NCI-H2029 treated with DMSO at 0.1 percent for 48 hours (cell line): ENCODE measurements at regions not wholly inside any gene's neighbourhood (a gene's known extent, or its start where the extent isn't known, plus 50 kb on each side); places are given as distances from the start of the nearest gene placed in this dataset.

Experiments
- DNase-seq: peaks from one replicate; lab custom pipeline; 2025; lab: John Stamatoyannopoulos, UW

GRCh38 chr5:74576941-74577456 lies 63.5 kb downstream of the ENC1 start:
- DNase-seq = peak; percentile 32

- DNase-seq = no peak
Measured at GRCh38 chr5:74575741-74576538, 64.6 kb downstream of the ENC1 start.

- DNase-seq = no peak
Measured at GRCh38 chr5:74570250-74570649, 70.3 kb downstream of the ENC1 start.

- DNase-seq = no peak
Measured at GRCh38 chr5:74567411-74567995, 73.0 kb downstream of the ENC1 start.

GRCh38 chr5:74562122-74562521 lies 78.4 kb downstream of the ENC1 start:
- no peak for DNase-seq

- DNase-seq = no peak
Measured at GRCh38 chr5:74560245-74560644, 80.3 kb downstream of the ENC1 start.

- DNase-seq = no peak
Measured at GRCh38 chr5:74556631-74557595, 83.6 kb downstream of the ENC1 start.

GRCh38 chr5:74556006-74556405 lies 84.5 kb downstream of the ENC1 start:
- no peak for DNase-seq

GRCh38 chr5:74552101-74552500 lies 88.4 kb downstream of the ENC1 start:
- no peak for DNase-seq

- DNase-seq = no peak
Measured at GRCh38 chr5:74550927-74551326, 89.6 kb downstream of the ENC1 start.

GRCh38 chr5:74549384-74549783 lies 91.1 kb downstream of the ENC1 start:
- DNase-seq = no peak

- DNase-seq = no peak
Measured at GRCh38 chr5:74546796-74547195, 93.7 kb downstream of the ENC1 start.

GRCh38 chr5:74544811-74545210 lies 95.7 kb downstream of the ENC1 start:
- DNase-seq = no peak

- no peak for DNase-seq
Measured at GRCh38 chr5:74543162-74543995, 97.1 kb downstream of the ENC1 start.

GRCh38 chr5:74542482-74542881 lies 98.0 kb downstream of the ENC1 start:
- DNase-seq = no peak

- DNase-seq = no peak
Measured at GRCh38 chr5:74541381-74541781, 99.1 kb downstream of the ENC1 start.

GRCh38 chr5:74540622-74541021 lies 99.9 kb downstream of the ENC1 start:
- DNase-seq = no peak

GRCh38 chr5:74539986-74540385 lies 100.5 kb downstream of the ENC1 start:
- DNase-seq = no peak

GRCh38 chr5:74538206-74538661 lies 102.3 kb downstream of the ENC1 start:
- no peak for DNase-seq

- no peak for DNase-seq
Measured at GRCh38 chr5:74536658-74537057, 103.9 kb downstream of the ENC1 start.

- no peak for DNase-seq
Measured at GRCh38 chr5:74535926-74536325, 104.6 kb downstream of the ENC1 start.
